ENCODE measurements at regions not wholly inside any gene's neighbourhood (a gene's known extent, or its start where the extent isn't known, plus 50 kb on each side); places are given as distances from the start of the nearest gene placed in this dataset.

- no peak for TF ChIP-seq EZH2phosphoT487 (IDR thresholded peaks at IDR 0.05; ENCODE audit: borderline replicate concordance)
- no peak for TF ChIP-seq ZBTB33 (IDR thresholded peaks at IDR 0.05; ENCODE audit: extremely low read depth, insufficient replicate concordance, low read length)
- no peak for TF ChIP-seq REST (IDR thresholded peaks at IDR 0.05; ENCODE audit: low read depth)
- TF ChIP-seq CTCF (IDR thresholded peaks at IDR 0.05 in 2 of 3, conservative IDR thresholded peaks at IDR 0.05 in 1 of 3; ENCODE audit: borderline replicate concordance in 1 of 3, insufficient read depth in 1 of 3, low read depth in 2 of 3, low read length in 2 of 3) = no peak
Measured at GRCh38 chr5:124263680-124264491, 482.6 kb downstream of the ZNF608 start.

All from HCT116 (cell line).